ENCODE measurements at regions not wholly inside any gene's neighbourhood (a gene's known extent, or its start where the extent isn't known, plus 50 kb on each side); places are given as distances from the start of the nearest gene placed in this dataset.

DNA sequence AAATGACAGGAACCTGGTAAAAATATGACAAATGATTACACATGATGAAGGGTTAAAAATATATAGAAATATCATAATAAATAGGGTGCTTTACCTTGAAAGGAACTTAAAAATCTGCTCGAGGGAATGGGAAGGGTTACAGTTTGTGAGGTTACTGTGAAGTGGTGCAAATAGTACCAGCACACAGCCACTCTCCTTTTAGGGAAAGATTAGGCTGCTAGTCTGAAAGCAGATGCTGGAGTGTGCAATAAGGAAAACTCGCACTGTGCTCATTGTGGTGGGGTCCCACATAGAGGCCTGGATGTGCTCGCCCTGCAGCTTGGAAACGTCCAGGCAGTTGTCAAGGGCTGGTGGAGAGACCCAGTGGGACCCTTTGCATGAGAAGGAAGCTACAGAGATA, 145.9 kb upstream of the TBX20 start:
- H3K4me3 ChIP-seq (ENCODE audit: low read depth, low read length): no peak overlapping the region

GRCh38 chr7:35399216-35399615, 145.3 kb upstream of the TBX20 start:
- no peak overlapping the region for H3K4me3 ChIP-seq (ENCODE audit: low read depth, low read length)

GRCh38 chr7:35398518-35398917, 144.6 kb upstream of the TBX20 start:
- no peak overlapping the region for H3K4me3 ChIP-seq (ENCODE audit: low read depth, low read length)

GRCh38 chr7:35390146-35390545, 136.2 kb upstream of the TBX20 start:
- no peak overlapping the region for H3K4me3 ChIP-seq (ENCODE audit: low read depth, low read length)

DNA sequence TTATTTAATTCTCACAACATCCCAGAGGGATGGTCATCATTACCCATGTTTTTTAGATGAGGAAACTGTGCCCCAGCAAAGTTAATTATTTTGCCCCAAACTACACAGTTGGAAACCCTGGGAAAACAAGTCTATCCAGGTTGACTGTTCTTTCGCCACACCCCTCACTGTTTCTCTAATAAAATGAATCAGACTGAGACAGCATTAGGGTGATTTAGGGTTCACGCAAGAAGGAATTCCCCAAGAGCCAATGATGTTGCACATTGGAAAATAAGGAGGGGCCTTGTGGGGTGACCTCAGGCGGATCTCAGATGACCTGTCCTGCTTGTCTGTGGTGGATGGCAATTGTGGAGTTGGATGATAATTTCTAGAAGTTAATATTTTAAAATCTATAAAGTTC, 135.7 kb upstream of the TBX20 start:
- no peak overlapping the region for H3K4me3 ChIP-seq (ENCODE audit: low read depth, low read length)

GRCh38 chr7:35386816-35387706, 133.2 kb upstream of the TBX20 start:
- no peak overlapping the region for H3K4me3 ChIP-seq (ENCODE audit: low read depth, low read length)

- no peak overlapping the region for H3K4me3 ChIP-seq (ENCODE audit: low read depth, low read length)
Measured at GRCh38 chr7:35386082-35386815, 132.3 kb upstream of the TBX20 start.

- no peak overlapping the region for H3K4me3 ChIP-seq (ENCODE audit: low read depth, low read length)
Measured at GRCh38 chr7:35384761-35385700, 131.1 kb upstream of the TBX20 start.

GRCh38 chr7:35380739-35381224, 126.9 kb upstream of the TBX20 start:
- no peak overlapping the region for H3K4me3 ChIP-seq (ENCODE audit: low read depth, low read length)

DNA sequence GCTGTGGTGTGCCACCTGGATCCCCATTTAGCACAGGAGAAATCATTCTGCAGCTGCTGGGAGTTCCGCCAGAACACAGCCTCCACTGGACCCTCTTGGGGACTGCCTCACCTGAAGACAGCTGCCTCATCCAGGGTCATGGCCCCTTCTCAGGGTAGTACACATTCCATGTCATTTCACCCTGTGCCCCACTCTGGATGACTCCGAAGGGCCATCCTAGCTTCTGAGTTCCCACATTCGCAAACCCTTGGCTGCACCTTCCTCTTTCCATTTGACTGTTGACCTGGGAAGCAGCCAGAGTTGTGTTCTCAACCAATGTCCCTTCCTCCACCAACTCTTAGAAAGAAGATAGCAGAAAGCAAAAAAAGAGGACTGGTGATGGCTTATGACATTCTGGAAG, 125.6 kb upstream of the TBX20 start:
- H3K4me3 ChIP-seq (ENCODE audit: low read depth, low read length): no peak overlapping the region

DNA sequence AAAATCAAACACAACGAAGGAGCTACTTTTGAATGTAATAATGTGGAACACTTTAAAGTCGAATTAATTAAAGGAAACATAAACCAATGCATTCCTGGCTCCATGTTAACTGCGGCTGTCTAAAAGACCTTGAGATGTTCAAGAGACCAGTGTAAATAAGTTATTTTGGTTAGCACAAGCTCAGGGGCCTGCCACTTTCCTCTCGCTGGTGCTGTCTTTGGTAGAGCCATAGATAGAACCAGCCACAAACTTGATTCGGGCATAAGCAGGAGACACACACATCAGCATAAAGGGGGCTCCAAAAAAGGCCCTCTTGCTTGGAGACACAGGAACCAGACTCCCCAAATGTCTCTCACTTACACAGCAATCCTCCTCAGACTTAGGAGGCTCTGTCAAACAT, 121.6 kb upstream of the TBX20 start:
- no peak overlapping the region for H3K4me3 ChIP-seq (ENCODE audit: low read depth, low read length)

DNA sequence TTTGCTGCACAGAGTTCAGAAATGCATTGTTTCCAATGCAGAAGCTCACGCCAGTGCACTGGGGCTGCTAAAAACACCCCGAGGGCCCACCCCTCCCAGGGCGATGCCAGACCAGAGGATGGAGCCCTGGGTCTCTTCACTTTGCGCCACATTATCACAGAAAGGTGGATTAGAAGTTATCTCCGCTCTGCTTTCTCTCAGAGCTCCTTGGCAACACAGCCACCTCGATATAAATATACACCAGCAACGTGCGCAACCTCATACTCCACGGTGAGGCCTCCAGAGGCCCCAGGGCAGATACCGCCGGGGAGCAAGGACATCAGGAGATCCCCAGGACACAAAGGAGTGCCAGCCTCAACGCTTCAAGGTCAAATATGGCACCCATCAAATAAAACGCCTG, 121.0 kb upstream of the TBX20 start:
- H3K4me3 ChIP-seq (ENCODE audit: low read depth, low read length): no peak overlapping the region

GRCh38 chr7:35371221-35371620, 117.3 kb upstream of the TBX20 start:
- no peak overlapping the region for H3K4me3 ChIP-seq (ENCODE audit: low read depth, low read length)

DNA sequence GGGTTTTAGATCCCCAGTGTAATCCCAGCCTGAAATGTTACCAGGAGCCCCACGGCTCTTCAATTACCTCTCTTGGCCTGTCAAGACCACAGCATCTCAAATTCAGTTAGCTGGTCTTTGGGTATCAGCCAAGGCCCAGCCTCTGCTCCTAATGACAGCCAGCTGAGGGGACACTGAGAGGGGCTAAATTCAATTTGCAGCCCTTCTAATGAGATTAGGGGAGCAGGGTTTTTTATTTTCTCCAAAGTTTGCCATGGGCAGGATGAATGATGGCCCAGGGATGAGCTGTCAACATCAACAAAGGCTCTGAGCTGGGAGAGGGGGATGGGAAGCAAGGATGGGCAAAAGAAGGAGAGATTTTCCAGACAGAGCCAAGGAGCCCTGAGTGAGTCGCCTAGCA, 116.8 kb upstream of the TBX20 start:
- H3K4me3 ChIP-seq (ENCODE audit: low read depth, low read length): no peak overlapping the region

GRCh38 chr7:35366167-35367155, 112.6 kb upstream of the TBX20 start:
- H3K4me3 ChIP-seq (ENCODE audit: low read depth, low read length): no peak overlapping the region

DNA sequence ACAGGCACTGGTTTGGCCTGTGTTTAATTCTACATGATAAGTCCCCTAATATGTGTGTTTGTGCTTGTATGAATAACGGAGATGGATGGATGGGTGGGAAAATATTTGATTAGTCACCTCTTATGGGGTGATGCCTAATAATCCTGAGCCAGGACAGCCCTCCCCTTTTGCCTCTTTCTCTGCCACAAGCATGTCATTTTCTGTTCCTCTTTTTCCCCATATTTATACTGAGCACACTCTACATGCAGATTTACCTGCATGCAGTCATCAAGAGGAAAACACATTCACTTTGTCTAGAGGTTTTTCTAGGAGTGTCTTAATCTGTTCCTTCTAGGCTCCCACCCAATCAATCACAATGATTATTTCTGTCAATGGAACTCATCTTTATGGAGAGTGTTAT, 111.6 kb upstream of the TBX20 start:
- H3K4me3 ChIP-seq (ENCODE audit: low read depth, low read length): no peak overlapping the region

- no peak overlapping the region for H3K4me3 ChIP-seq (ENCODE audit: low read depth, low read length)
Measured at GRCh38 chr7:35362341-35362740, 108.4 kb upstream of the TBX20 start.

DNA sequence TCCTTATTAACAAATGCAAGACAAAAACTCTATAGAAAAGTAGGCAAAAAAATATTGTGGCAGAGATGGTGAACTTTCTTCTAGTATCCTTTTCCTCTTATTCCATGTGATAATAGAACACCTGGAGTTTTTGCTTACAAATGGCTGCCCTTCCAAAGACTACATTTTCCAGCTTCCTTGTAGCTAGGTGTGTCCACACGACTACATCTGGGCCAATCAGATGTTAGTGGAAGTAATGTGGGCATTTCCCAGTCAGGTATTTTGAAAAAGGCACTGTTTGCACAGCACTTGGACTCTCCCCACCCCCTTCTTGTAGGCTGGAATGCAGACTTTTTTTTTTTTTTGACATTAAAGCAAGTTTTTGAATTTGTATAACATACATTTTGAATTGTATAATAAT, 105.5 kb upstream of the TBX20 start:
- no peak overlapping the region for H3K4me3 ChIP-seq (ENCODE audit: low read depth, low read length)

- H3K4me3 ChIP-seq (ENCODE audit: low read depth, low read length): no peak overlapping the region
Measured at GRCh38 chr7:35356495-35356894, 102.6 kb upstream of the TBX20 start.

- no peak overlapping the region for H3K4me3 ChIP-seq (ENCODE audit: low read depth, low read length)
Measured at GRCh38 chr7:35355911-35356310, 102.0 kb upstream of the TBX20 start.
